Suppressor macrophage (primary cell): ENCODE measurements at regions not wholly inside any gene's neighbourhood (a gene's known extent, or its start where the extent isn't known, plus 50 kb on each side); places are given as distances from the start of the nearest gene placed in this dataset.

Experiments
- DNase-seq, 4 experiments: peaks; one replicate each; pipeline ENCODE4 v3.0.0-alpha.2; 2020 to 2022

- no peak for DNase-seq
Measured at GRCh38 chr6:92806254-92806653, 613.1 kb downstream of the EPHA7 start.

- DNase-seq = no peak
Measured at GRCh38 chr6:92791403-92791802, 628.0 kb downstream of the EPHA7 start.

DNA sequence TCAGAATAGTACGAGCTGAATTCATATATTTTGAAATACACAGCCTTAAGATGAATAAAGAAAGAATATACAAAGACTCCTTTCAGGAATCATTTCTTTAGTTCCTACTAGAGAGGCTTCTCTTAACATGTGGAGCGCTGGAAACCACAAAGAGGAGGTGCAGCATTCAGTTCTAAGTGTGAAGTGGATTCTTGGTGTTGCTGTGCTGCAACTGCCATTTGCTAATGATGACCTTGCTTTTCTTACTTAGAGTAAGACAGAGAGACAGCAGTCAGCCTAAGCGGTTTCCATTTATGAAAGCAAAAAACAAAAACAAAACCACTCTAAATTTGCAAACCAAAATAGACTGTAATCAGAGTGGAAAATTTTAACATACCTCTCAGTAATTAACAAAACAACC, 629.0 kb downstream of the EPHA7 start:
- DNase-seq = no peak

DNA sequence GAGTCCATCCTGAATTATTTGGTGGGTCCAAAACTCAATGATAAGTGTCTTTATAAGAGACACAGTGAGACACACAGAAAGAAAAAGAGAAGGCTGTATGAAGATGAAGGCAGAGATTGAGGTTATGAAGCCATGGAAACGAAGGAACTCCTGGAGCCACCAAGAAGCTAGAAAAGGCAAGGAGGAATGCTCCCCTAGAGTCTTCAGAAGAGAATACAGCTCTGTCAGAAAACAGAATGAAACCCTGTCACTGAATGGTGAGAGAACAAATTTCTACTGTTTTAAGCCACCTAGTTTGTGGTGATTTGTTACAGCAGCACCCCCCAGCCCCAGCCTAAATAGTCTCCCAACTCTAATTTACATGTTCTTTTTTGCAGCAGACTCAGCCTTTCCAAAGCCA, 635.1 kb downstream of the EPHA7 start:
- no peak for DNase-seq

GRCh38 chr6:92779746-92780145, 639.6 kb downstream of the EPHA7 start:
- no peak for DNase-seq

- DNase-seq = peak; percentile 2 to 56 (median 22)
Measured at GRCh38 chr6:92777146-92777740, 642.1 kb downstream of the EPHA7 start.

- no peak for DNase-seq
Measured at GRCh38 chr6:92770540-92770939, 648.8 kb downstream of the EPHA7 start.

DNA sequence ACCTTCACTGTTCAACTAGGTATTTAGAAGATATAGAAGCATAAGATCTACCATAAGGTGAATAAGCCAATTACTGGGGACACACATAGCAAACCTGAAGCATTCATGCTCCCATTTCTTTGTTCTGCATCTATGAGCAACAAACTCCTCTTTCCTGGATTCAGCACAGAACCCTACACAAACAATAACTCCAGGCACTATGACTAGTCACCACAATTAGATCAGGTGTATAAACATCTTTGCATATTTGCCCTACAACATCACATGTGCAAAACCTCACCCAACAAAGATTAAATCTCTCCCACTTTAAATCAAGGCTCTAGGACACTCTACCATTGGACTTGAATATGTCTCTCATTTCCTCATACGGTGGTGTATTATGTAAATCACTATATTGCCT, 652.3 kb downstream of the EPHA7 start:
- DNase-seq = no peak

DNA sequence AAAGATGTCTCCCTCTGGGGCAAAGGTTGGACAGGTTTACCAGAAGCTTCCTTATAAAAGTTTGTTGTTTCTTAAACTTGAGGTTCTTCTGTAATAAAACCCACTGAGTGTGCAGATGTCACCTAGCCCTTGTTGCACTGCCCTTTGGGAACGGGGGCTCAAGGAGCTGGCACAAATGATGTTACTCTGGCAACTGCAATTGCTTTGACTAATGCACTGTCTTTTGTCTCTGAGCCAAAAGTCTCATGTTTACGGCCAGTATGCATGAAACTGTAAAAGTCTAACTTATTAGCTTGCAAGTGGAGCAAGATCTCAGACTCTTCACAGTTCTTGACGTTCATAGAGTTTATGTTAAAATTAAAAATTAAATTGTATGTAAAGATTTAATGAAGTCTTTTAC, 655.7 kb downstream of the EPHA7 start:
- no peak for DNase-seq

- no peak for DNase-seq
Measured at GRCh38 chr6:92763274-92763584, 656.1 kb downstream of the EPHA7 start.

GRCh38 chr6:92762443-92763273, 656.7 kb downstream of the EPHA7 start:
- DNase-seq = no peak

DNA sequence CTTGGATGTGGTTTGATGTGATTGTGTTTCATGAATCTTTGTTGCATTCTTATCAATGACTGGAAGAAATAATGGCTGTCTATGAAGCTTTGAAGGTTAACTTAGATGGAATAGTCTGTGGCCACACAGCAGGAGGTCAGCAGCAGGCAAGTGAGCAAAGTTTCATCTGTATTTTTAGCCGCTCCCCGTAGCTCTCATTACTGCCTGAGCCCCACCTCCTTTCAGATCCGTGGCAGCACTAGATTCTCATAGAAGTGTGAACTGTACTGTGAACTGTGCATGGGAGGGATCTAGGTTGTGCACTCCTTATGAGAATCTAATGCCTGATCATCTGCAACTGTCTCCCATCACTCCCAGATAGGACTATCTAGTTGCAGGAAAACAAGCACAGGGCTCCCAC, 660.2 kb downstream of the EPHA7 start:
- no peak for DNase-seq

DNA sequence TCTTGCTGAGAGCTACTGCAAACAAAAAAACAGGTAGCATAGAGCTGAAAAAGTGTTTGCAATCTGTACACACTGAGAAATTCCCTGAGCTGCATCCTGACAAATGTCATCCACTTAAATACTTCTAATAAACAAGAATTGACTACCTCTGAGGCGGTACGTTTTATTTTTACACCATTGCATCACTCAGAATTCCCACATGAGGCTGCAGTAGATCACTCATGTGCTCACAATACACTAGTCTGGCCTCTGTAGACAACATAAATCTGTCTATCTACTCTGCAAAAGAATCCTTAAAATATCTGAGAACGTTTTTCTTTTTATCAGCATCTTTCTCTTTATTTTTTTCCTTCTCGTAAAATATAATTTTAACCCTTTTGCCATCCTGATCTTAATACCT, 661.4 kb downstream of the EPHA7 start:
- DNase-seq = no peak

GRCh38 chr6:92756912-92757311, 662.4 kb downstream of the EPHA7 start:
- no peak for DNase-seq

DNA sequence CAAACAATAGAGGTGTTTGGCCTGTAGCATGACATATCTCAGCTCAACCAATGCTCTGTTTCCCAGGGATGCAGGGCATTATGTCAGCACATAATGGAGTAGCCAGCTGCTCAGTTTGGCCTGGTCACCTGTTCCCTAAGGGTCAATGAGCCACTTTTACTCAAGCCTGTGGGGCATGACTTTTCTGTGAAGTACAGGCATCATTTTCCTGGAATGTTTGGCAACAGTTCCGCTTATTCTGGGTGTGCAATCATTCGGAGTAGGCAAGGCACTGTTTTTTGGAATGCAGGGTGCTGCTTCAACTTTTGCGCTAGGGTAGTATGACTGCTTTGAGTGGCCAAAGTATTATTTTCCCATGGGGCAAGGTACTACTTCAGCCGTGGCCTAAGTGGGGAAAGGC, 665.4 kb downstream of the EPHA7 start:
- DNase-seq = no peak

DNA sequence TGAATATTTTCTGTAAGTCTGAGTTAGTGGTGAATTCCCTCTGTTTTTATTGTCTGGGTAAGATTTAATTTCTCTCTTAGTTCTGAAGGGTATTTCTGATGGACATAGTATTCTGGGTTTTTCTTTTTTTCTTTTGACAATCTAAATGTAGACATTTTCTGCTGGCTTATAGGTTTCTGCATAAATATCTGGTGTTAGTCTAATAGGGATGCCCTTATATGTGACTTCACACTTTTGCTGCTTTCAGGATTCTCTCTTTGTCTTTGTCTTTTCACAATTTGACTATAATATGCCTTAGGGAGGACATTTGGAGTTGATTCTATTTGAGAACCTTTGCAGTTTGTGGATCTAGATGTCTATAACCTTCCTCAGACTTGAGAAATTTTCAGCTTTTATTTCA, 667.2 kb downstream of the EPHA7 start:
- no peak for DNase-seq

- DNase-seq = no peak
Measured at GRCh38 chr6:92748131-92748530, 671.2 kb downstream of the EPHA7 start.

- DNase-seq = no peak
Measured at GRCh38 chr6:92737983-92738382, 681.4 kb downstream of the EPHA7 start.

- no peak for DNase-seq
Measured at GRCh38 chr6:92723390-92723931, 695.9 kb downstream of the EPHA7 start.

DNA sequence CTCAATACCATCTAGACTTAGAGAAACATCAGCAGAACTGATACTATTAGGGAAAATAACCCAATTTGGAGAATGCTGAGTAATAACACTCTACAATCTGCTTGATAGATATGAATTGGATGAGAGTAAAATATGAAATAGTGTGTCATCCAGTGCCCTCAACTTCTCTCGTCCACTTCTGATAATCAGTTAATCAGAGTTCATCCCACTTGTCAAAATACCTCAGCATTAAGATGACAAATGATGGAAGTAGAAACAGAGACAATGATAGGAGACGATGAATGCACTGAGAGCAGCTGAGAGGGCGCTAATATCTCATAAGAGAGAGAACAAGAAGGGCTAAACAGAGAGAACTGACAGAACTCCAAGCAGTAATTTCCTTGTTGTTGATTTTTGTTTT, 699.6 kb downstream of the EPHA7 start:
- no peak for DNase-seq

DNA sequence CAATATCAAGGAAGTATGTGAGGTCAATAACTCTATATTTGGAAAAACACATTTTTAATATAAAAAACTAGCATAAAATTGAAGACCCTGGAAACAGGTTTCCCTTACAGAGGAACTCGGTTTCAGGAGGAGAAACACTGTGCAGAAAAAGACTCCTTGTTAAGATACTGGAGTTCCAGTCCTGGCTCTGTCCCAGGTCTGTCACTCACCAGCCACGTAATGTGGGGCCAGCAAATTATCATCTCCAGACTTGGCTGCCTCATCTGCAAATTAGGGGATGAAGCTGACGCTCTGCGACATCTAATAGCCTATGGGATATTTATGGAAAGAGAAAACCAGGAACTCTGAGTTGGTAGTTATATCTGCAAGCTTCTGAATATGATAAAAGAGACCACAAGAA, 702.7 kb downstream of the EPHA7 start:
- no peak for DNase-seq

DNA sequence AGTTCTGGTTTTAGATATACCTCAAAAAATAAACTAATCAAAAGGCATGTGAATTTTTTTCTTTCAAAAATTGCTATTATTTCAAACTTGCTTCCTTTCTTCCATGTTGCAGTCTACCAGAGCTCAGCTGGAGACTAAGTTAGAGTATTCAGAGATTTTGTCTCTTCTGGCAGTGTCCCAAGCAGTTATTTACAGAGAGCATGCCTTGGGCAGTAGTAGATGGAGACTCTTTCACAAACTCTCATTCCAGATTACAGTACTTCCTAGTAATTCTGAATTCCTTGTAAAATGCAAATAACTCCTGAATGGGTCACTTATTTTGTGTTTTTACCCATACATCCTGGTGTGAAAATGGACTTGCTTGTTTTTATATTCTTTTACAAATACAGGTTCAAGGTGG, 703.4 kb downstream of the EPHA7 start:
- no peak for DNase-seq

- DNase-seq = no peak
Measured at GRCh38 chr6:92714346-92714745, 705.0 kb downstream of the EPHA7 start.

GRCh38 chr6:92710048-92710447, 709.3 kb downstream of the EPHA7 start:
- no peak for DNase-seq

GRCh38 chr6:92708945-92709344, 710.4 kb downstream of the EPHA7 start:
- DNase-seq = no peak
